Ureter (tissue), 1 donor: ENCODE measurements at regions not wholly inside any gene's neighbourhood (a gene's known extent, or its start where the extent isn't known, plus 50 kb on each side); places are given as distances from the start of the nearest gene placed in this dataset.

Experiments used
- DNase-seq: peaks from one replicate; pipeline ENCODE4 v3.0.0-alpha.2; 2020; ENCODE audit warnings: low spot score
- donor health status: DM: yes; HTN: yes; CAD: no.

DNA sequence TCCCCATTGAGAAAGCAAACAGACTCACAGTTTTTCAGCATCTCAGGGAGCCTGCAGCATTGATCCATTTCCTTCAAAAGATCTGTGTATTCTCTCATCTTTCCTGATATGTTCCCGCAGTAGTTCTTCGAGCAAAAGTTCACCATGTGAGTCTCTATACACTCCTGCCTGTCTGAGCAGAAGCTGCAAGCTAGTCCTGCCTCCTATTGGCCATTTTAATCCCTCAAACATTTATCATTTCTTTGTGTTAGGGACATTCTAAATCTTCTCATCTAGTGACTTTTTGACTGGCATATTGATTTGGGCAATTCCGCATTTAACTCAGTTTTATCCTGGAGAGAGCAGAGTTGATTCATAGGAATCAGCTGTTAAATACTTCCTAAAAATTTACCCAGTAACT lies 660.4 kb upstream of the KLF12 start:
- DNase-seq = no peak

DNA sequence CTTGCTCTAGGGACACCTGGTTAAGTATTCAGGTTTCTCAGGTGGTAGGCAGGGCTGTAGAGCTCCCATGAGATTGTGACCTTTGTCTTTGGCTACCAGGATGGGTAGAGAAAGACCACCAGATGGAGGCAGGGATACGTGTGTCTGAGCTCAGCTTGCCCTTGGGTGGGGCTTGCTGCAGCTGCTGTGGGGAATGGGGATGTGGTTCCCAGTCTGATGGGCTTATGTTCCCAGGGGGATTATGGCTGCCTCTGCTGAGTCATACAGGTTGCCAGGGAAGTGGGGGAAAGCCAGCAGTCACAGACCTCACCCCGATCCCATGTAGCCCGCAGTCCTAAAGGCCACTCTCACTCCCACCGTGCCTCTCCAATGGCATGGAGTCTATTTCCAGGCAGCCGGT lies 659.9 kb upstream of the KLF12 start:
- no peak for DNase-seq

DNA sequence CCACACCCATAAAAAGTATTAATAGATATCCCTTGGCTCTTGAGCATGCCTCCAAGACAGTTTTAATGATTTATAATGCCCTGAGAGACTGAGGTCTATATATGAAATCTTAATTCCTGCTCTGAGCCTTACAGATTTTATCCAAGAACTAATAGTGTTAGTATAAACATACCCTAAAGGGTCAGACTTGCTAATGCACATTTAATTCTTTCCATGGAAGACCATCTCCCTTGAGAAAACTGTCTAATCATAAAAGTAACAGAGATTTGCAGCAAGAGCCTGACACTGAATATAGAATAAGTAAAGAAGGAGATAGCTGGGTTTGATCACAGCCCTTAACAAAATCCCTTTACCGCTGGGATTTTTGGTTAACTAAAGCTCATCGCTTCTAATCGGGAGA lies 650.8 kb upstream of the KLF12 start:
- DNase-seq = no peak

DNA sequence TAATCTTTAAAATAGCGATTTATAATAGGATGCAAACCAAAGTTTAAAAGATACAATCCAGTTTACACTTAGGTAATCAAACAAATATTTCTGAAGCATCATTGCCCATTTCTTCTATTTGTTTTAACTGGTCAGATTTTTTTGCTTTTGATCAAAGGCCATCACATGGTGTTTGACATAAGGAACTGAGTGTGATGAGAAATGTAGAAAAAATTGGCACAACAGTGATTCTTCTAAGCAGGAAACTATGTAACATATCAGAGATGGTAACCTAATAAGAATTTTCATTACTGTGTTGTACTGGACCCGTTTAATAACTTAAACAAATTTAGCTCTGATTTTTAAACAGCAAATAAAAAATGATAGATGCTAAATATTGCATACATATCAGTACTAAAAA lies 644.7 kb upstream of the KLF12 start:
- DNase-seq = no peak

DNA sequence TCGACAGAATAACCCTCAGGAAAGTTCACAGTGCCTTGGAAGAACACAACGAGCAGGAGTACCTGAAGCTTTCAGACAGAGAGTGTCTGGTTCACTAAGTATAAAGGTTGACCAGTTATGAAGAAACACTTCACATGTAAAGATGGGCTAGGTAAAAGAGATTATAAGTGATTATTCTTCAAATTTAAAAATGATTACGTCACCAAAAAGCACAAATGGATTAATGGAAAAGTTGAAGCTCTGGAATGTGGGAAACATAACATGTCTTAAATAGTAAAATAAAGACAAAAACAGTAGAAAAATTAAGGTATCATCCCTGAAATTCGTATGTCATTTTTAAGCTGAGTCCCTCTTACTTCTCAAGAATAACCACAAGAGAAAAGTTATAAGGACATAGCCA lies 643.9 kb upstream of the KLF12 start:
- DNase-seq = no peak

DNA sequence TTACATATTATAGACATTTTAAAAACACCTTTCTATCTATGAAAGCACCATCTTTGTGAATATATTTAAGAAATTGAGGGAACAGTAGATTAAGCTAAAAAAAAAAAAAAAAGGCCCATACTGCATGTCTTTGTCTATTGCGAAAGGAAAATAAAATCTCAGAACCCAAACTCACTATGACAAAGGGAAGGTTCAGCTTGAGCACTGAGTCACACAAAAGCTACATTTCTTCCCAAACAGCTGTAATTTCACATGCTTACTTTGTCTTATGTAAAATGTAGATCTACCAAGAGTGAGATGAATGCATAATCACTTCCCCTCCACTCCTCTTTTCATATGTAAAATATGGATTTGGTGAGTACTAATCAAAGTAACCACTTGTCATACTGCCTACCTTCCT lies 640.1 kb upstream of the KLF12 start:
- no peak for DNase-seq

DNA sequence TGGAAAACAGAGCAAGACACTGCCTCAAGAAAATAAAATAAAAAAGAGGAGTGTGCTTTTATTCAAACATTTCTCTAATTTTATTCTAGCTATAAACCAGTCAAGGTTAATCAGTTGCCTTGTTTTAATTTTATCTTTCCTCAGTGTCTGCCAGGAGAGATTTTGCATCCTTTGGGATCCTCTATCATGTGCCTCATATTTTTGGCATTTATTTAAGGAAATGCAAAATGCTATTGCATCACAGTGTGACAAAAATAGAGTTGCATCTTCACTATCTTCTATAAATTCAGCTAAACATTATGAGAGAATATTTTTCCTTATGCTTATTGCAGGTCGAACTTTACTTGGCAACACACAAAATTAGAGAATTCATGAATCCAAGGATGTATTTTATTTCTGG lies 639.0 kb upstream of the KLF12 start:
- no peak for DNase-seq

DNA sequence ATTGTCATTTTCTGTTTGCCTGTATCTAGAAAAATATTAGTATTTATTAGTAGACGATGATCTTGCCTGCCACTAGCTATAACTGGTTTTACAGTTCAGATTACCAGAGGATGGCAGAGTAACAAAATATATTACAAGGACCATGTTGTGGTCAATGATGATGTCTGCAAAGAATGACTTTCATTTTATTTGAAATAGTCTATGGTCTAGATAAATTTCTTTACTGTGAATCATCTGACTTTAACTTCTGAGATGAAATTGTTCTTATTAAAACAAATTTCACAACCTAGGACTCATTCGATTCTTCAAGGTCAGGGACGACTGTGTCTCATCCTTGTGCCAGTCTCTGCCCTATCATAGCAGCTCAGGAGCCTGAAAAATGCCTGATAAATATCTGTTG lies 637.8 kb upstream of the KLF12 start:
- no peak for DNase-seq

DNA sequence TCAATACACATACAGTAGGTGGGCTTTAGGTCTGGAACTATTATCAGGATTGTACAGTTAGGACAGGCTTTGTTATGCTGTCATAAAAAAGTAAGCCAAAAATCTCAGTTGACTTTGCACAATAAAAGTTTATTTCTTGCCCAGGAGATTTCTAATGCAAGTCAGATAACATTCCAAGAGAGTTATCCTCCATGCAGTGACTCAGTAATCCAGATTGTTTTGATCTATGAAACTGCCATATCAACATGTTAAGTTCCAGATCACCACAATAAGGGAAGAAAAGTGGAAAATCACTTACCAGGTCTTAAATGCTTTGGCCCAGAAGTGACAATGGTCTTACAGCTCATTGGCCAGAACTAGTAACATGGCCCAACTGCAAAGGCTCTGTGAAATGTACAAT lies 636.2 kb upstream of the KLF12 start:
- DNase-seq = no peak

DNA sequence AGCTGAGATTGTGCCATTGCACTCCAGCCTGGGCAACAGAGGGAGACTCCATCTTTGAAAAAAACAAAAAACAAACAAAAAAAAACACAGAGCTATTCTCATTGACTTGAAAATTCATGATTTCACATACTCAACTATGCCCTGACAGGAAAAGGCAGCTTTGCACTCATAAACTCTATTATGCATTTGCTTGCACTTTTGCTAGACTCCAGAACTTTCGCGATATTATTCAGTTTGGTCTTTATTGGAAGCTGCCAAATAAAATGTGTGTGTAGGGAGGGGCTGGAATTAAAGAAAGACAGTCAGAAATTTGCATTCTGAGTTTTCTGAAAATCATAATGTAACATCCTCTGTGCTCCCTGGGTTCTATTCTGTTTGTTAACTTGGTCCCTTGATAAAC lies 635.1 kb upstream of the KLF12 start:
- no peak for DNase-seq

DNA sequence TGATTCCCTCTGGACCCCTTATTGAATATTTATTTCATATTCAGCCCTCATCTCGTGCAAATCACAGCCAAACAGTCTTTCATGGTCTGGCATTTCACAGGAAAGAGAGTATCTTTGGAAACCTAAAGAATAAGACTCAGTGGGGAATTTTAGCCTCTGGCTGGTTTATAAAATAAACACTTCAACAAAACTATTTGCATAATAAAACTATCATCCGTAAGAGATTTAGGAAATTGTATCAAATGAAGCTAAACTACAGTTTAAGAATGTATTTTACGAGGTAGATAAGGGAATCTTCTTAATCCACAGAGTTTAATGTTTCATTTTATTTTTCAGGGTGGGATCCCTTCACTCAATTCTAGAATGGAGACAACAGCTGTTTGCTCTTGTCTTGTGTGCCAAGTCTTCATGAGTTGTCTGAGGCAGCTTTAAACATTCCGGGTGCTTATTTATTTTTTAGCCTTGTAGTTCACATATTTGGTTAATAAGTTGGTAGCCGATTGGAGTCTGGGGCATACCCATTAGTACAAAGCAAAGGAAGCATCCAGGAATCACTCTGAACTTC lies 634.4 kb upstream of the KLF12 start:
- DNase-seq = no peak

DNA sequence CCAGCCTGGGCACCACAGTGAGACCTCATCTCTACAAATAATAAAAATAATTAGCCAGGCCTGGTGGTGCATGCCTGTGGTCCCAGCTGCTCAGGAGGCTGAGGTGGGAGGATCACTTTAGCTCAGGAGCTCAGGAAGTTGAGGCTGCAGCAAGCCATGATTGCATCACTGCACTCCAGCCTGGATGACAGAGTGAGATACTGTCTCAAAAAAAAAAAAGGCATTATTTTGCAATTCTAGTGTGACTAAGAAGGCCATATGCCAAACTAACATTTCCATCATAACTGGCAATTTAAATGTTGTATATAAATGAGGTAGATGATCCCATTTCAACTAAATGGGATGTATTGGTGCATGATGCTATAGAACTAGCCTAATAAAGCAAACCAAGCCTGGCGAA lies 632.8 kb upstream of the KLF12 start:
- no peak for DNase-seq

DNA sequence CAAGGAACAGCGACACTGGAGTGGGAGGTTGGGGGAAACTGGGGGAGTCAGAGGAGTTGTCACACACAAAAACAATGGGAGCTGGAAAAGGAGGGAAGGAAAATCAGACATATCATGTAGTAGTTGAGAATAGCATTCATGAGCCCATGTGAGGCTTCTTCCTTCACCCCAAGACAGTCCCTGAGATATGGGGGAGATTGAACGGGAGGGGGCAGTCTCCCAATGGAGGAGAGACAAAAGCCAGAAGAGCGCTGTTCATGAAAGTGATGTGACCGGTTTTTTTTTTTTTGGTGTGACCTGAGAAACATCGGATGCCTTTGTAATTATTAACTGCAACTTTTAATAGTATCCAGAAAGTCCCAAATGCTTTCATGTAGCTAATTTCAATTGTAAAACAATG lies 631.8 kb upstream of the KLF12 start:
- DNase-seq = no peak

DNA sequence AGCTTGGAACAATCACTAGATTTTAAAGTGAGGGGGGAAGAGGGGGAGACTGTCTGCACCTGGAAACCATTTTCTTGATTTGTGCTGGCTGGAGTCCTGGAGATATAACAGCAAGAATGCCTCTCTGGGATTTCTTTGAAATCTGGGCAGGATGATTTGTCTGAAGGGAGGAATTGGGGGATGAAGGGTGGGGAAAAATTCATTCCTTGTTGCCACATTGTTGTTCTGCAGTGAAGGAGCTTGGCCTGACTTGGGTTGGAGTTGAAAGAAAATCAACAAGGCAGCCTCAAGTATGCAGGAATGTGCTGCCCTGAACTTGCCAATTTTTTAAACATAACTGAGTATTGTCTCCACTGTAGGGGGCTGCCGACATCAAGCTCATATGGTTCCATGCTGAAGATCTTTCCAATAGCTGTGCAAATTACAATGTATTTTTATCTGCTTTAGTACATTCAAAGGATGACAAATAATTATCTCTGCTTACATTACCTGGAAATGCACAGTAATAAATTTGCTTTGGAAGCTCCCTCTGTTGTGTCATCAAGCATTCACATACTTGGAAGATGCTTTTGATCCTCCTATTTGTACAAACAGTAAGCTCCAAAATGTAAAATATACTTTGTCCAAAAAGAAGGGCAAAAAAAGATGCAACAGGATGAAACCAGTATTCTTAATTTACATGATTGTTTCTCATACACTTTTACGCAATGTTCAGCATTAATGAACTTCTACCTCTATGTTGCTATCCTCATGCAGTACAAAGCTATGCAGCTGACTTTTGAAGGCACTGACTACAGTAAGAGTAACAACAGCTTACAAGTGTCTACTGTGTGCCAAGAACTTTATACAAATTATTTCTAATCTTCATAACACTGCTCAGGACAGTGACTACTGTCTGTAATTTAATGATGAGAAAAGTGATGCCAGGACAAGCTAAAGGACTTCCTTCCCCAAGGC lies 627.9 kb upstream of the KLF12 start:
- DNase-seq = no peak

DNA sequence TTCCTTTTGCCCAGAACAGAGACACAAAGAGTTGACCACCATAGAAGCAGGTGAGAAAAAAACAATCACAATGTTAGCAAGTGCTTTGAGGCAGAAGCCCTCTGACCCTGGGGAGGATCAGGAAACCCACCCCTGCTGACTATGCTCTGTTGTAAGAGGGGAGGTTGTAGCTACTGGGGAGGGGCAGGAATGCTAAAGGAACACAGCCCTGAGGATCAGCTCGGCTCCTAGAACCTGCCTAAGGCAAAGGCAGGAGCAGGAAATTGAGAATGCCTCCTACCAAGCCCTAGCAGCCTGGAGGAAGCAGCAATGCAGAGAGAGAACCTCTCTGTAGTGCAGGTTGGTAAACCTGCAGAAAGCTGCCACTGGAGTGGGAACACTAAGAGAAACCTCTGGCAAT lies 624.0 kb upstream of the KLF12 start:
- DNase-seq = no peak

DNA sequence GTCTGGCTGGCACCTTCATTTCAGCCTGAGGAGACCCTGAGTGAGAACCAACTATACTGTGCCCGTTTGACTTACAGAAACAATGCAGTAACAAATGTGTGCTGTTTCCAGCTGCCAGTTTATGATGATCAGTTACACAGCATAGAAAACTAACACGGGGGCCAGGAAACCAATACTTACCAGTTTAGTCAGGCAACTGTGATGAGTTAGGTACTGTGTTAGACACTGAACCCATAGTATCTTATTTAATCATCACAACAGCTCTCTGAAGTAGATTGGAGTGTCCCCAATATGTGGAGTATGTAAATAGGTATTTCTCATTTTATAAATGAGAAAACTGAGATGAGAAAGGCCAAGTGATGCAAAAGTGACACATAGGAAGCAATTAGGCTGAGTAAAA lies 620.9 kb upstream of the KLF12 start:
- no peak for DNase-seq

DNA sequence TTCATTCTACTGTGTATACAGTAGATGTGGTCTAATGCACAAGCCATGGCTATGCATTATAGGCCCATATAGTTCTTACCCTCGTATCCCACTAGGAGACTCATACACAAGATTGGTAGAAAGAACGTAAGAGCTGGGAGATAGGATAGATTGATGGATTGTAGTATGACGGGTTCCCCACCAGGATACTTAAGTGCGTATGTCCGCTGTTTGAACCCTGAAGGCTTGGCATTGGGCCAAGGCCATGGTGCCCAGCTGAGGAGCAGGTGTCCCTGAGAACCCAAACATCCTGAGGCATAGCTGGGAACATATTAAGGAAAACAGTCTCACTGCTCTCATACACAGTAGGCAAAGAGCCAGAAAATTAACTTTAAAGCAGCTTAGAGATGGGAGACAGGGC lies 617.5 kb upstream of the KLF12 start:
- DNase-seq = no peak

DNA sequence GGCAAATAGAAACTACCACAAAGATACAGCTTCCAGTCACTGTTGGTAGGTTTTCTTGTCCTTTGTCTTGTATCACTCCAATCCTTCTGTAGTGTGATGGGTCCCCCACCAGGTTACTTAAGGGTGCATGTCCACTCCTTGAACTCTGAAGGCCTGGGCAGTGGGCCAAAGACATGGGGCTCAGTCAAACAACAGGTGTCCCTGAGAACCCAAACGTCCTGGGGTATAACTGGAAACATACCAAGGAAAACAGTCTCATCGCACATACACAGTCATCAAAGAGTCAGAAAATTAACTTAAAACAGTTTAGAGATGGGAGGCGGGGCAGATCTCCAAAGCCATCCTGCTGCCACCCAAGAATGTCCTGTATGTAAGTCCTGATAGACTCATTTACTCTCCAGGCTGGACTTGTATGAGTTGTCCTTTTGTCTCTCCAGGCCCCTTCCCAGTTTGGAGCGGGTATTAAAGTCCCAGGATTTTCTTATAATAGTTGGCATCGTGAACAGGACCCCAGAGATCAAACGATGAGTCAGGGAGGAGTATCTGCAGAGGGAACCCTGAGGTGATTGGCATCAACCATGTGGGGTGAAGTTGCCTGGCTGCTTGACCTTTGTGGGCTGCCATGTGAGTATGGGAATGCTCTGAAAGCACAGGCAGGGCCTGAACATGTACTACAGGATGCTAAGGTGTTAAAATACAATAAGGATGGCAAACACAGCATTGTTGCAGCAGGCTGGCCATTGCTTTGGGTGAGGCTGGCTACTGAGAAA lies 613.2 kb upstream of the KLF12 start:
- no peak for DNase-seq

DNA sequence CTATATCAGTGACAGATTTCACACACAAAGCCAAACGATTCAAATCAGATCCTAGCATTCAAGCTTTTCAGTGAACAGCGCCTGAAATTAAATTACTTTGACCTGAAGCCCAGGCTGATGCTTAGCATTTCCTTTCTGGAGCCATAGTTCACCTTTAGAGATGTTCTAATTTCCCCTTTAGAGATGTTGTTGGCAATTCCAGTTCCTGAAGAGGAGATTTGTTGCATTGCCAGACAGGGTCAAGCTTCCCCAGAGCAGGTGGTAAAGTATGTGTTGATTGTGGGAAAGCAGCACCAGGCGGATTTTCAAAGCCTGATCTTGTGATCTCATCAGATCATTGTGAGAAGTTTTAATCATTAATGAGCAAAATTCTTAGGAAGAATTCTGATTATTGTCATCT lies 609.8 kb upstream of the KLF12 start:
- DNase-seq = no peak

DNA sequence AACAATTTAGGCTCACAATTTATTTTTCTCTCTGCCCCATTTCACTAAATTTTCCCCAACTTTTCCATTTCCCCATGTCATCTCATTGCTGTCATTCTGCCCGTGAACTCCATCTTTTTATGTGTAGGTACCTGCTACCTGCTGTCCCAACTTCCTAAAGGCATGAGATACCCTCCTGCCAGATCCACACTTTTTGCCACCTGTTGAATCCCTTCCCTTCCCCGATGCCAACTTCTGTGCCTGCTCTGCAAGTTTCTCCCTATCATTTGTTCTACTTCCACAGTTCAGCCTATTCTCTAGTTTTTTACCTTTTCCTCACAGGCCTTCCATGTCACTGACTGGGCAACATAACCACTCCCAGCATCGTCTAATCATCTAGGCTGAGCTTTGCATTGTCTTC lies 607.5 kb upstream of the KLF12 start:
- no peak for DNase-seq

DNA sequence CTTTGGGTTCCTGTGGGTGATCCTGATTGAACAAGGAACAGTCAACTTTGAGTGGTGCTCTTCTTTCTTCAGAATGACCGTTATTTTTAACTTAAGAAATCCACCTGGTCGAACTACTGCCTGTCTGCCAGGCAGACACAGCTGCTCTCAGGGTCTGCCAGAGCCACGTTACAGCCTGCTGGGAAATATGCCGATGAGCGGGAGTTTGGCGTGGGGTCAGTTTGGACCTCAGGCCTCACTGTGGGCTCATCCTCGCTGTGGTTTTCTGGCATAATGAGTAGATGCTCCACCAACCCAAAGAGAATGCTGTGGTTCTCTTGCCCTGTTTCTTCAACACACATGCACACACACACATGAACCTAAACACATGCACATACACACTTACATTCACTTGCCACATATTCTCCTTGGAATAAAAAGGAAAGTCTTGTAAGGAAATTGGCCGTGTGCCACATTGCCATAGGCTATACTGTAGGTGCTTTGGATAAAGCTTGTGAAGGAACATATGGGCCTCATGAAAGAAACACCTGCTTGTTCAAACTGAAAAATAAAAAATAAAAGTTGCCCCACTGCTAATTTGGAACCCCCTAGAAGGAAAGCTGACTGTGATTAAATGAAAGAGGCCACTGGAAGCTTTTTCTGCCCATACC lies 598.7 kb upstream of the KLF12 start:
- no peak for DNase-seq

DNA sequence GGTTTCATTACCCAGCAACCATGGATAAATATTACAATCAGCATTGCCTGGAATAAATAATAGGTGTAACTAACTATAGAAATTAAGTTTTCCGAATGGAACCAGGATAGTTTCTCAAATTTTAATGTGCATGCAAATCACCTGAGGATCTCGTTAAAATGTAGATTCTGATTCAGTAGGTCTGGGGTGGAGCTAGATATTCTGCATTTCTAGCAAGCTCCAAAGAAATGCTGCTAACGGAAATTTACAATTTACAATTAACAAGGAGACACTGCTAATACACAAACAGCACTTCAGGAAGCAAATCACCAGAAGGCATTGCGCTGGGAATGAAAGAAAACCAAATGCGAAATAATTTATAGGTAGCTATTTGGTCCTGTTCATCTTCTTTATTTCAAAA lies 597.5 kb upstream of the KLF12 start:
- no peak for DNase-seq
